H9 (cell line): ENCODE measurements at regions not wholly inside any gene's neighbourhood (a gene's known extent, or its start where the extent isn't known, plus 50 kb on each side); places are given as distances from the start of the nearest gene placed in this dataset.

Experiments used
- DNase-seq: peaks from one replicate; pipeline ENCODE4 v3.0.0-alpha.2; 2017
- H2AFZ ChIP-seq: one replicate; pipeline ENCODE4 v1.6.1; 2013; ENCODE audit warnings: mild to moderate bottlenecking, low read length, control low read depth, moderate library complexity
- H2AK5ac ChIP-seq: 2 replicates; pipeline ENCODE4 v1.6.1; 2013; ENCODE audit warnings: low read length, control low read depth, mixed read lengths; ENCODE audit not compliant: insufficient read length
- H2BK120ac ChIP-seq: one replicate; pipeline ENCODE4 v1.6.1; 2013; ENCODE audit warnings: low read depth, mild to moderate bottlenecking, low read length, control low read depth, inconsistent platforms; ENCODE audit not compliant: poor library complexity, severe bottlenecking
- H2BK12ac ChIP-seq: 2 replicates; pipeline ENCODE4 v1.6.1; 2013; ENCODE audit warnings: low read length, control low read depth, mixed read lengths, low read depth; ENCODE audit not compliant: insufficient read length
- H2BK15ac ChIP-seq: 2 replicates; pipeline ENCODE4 v1.6.1; 2013; ENCODE audit warnings: low read depth, low read length, control low read depth
- H2BK20ac ChIP-seq: one replicate; pipeline ENCODE4 v1.6.1; 2013; ENCODE audit warnings: low read depth, mild to moderate bottlenecking, low read length, control low read depth, inconsistent platforms; ENCODE audit not compliant: poor library complexity, severe bottlenecking
- H2BK5ac ChIP-seq: 2 replicates; pipeline ENCODE4 v1.6.1; 2013; ENCODE audit warnings: low read length, control low read depth, mixed read lengths; ENCODE audit not compliant: insufficient read length
- H3K14ac ChIP-seq: 2 replicates; pipeline ENCODE4 v1.6.1; 2013; ENCODE audit warnings: low read length, control low read depth; ENCODE audit not compliant: insufficient read depth
- H3K18ac ChIP-seq: 2 replicates; pipeline ENCODE4 v1.6.1; 2013; ENCODE audit warnings: low read depth, mild to moderate bottlenecking, mixed read lengths, low read length, control low read depth; ENCODE audit not compliant: insufficient read length
- H3K23ac ChIP-seq: 2 replicates; pipeline ENCODE4 v1.6.1; 2013; ENCODE audit warnings: low read length, control low read depth, mixed read lengths, low read depth; ENCODE audit not compliant: insufficient read length
- H3K23me2 ChIP-seq: 2 replicates; pipeline ENCODE4 v1.6.1; 2013; ENCODE audit warnings: low read depth, mild to moderate bottlenecking, mixed read lengths, low read length, control low read depth; ENCODE audit not compliant: insufficient read length, poor library complexity, severe bottlenecking
- H3K27ac ChIP-seq: 2 replicates; pipeline ENCODE4 v1.5.1; 2013; ENCODE audit warnings: low read length, control low read depth, mixed read lengths, low read depth; ENCODE audit not compliant: insufficient read length
- H3K27me3 ChIP-seq: 2 replicates; pipeline ENCODE4 v1.6.1; 2013; ENCODE audit warnings: low read length, control low read depth, inconsistent platforms; ENCODE audit not compliant: insufficient read depth
- H3K4ac ChIP-seq: 2 replicates; pipeline ENCODE4 v1.6.1; 2013; ENCODE audit warnings: low read depth, mild to moderate bottlenecking, control low read depth, inconsistent platforms, low read length, moderate library complexity
- H3K4me1 ChIP-seq: 2 replicates; pipeline ENCODE4 v1.6.1; 2013; ENCODE audit warnings: low read length, control low read depth, inconsistent platforms; ENCODE audit not compliant: insufficient read depth
- H3K4me2 ChIP-seq: 2 replicates; pipeline ENCODE4 v1.6.1; 2013; ENCODE audit warnings: low read length, control low read depth, mixed read lengths; ENCODE audit not compliant: insufficient read length, insufficient read depth
- H3K56ac ChIP-seq: 2 replicates; pipeline ENCODE4 v1.6.1; 2013; ENCODE audit warnings: low read depth, mild to moderate bottlenecking, mixed read lengths, low read length, control low read depth; ENCODE audit not compliant: insufficient read length
- H3K79me1 ChIP-seq: 2 replicates; pipeline ENCODE4 v1.6.1; 2013; ENCODE audit warnings: low read depth, mild to moderate bottlenecking, moderate library complexity, low read length, control low read depth, inconsistent platforms; ENCODE audit not compliant: insufficient read depth, poor library complexity, severe bottlenecking
- H3K79me2 ChIP-seq: 2 replicates; pipeline ENCODE4 v1.6.1; 2013; ENCODE audit warnings: low read length, control low read depth, inconsistent platforms; ENCODE audit not compliant: insufficient read depth
- H3K9ac ChIP-seq: 2 replicates; pipeline ENCODE4 v1.6.1; 2013; ENCODE audit warnings: low read length, control low read depth, mixed read lengths; ENCODE audit not compliant: insufficient read length; ENCODE audit errors: extremely low read depth
- H3K9me3 ChIP-seq: one replicate; pipeline ENCODE4 v1.6.1; 2013; ENCODE audit warnings: low read depth, low read length, inconsistent platforms; ENCODE audit not compliant: control insufficient read depth
- H3T11ph ChIP-seq: one replicate; pipeline ENCODE4 v1.6.1; 2013; ENCODE audit warnings: mild to moderate bottlenecking, low read length, control low read depth, inconsistent platforms
- H4K20me1 ChIP-seq: one replicate; pipeline ENCODE4 v1.6.1; 2013; ENCODE audit not compliant: control insufficient read depth, insufficient read length, insufficient read depth
- H4K5ac ChIP-seq: 2 replicates; pipeline ENCODE4 v1.6.1; 2013; ENCODE audit warnings: low read depth, mild to moderate bottlenecking, mixed read lengths, low read length, control low read depth; ENCODE audit not compliant: insufficient read length
- H4K8ac ChIP-seq: replicated peaks from 2 replicates; pipeline ENCODE4 v1.6.1; 2013; ENCODE audit warnings: low read length, control low read depth, mixed read lengths, low read depth; ENCODE audit not compliant: insufficient read length
- H4K91ac ChIP-seq: 2 replicates; pipeline ENCODE4 v1.6.1; 2013; ENCODE audit warnings: low read depth, mild to moderate bottlenecking, moderate library complexity, mixed read lengths, low read length, control low read depth; ENCODE audit not compliant: insufficient read length
- H3K27ac Mint-ChIP-seq, 3 experiments: 2 replicates in 2 of 3; 3 replicates in 1 of 3; pipeline ENCODE4 v1.8.0; 2020 to 2021; ENCODE audit warnings: mixed read lengths in 3 of 3, mild to moderate bottlenecking in 1 of 3, moderate library complexity in 1 of 3
- H3K27me3 Mint-ChIP-seq: 2 replicates; pipeline ENCODE4 v1.8.0; 2021; ENCODE audit warnings: low read depth, mild to moderate bottlenecking, moderate library complexity, mixed read lengths
- H3K36me3 Mint-ChIP-seq, 3 experiments: 2 replicates in 2 of 3; 3 replicates in 1 of 3; pipeline ENCODE4 v1.8.0; 2020 to 2021; ENCODE audit warnings: low read depth in 3 of 3, mixed read lengths in 3 of 3; ENCODE audit not compliant: insufficient read depth in 1 of 3
- H3K4me1 Mint-ChIP-seq, 2 experiments: 2 replicates each; pipeline ENCODE4 v1.8.0; 2020; ENCODE audit warnings: mixed read lengths in 2 of 2
- H3K4me3 Mint-ChIP-seq, 2 experiments: 2 replicates in 1 of 2; 3 replicates in 1 of 2; pipeline ENCODE4 v1.8.0; 2020 to 2021; ENCODE audit warnings: mild to moderate bottlenecking in 2 of 2, mixed read lengths in 2 of 2, moderate library complexity in 1 of 2
- H3K9me3 Mint-ChIP-seq, 2 experiments: 2 replicates in 1 of 2; 3 replicates in 1 of 2; pipeline ENCODE4 v1.8.0; 2020; ENCODE audit warnings: mild to moderate bottlenecking in 2 of 2, mixed read lengths in 2 of 2, moderate library complexity in 1 of 2
- CTCF ChIP-seq: fragments of 200-600 bp; sonication (generic); conservative IDR thresholded peaks from 3 replicates; pipeline ENCODE4 v1.8.0; 2021; ENCODE audit warnings: antibody characterized with exemption, mild to moderate bottlenecking
- WGBS: extraction: QIAGEN DNeasy Blood & Tissue Kit; methylation state at CpG from one replicate; pipeline ENCODE4 v1.1.7; 2013; ENCODE audit warnings: missing lambda C conversion rate, low lambda C conversion rate, mixed read lengths; ENCODE audit not compliant: insufficient read length; ENCODE audit errors: extremely low coverage; 5-methylcytosine and 5-hydroxymethylcytosine counted together

DNA sequence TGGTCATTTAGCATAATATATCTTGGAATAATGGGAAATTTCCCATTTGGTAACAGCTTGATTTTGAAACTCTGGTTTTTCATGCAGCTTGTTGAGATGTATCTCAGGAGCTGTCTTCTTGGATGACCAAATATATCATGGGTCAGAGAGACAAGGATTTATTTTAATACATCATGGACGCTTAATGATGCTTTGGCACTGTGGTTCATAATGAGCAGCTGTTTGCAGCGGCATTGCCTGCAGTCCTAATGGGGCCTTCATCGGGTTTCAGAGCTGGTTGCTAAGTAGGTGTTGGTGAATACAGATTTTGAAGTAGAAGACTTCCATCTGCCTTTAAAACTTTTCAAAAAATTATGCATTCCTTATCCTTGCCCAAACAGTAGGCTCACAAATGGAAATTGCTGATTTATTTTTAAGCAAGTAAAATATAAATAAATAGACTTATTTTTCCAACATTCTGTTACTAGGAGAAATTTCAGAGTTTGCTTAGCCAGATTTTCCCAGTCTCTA lies 389.5 kb upstream of the FAT3 start:
- H3K27me3 Mint-ChIP-seq, result no peaks in the 10 kb centered on the region
- Histone ChIP-seq H3K18ac (no peak overlapping the region), H3K4ac (no peak overlapping the region), H3K4me2 (no peak overlapping the region), H2AK5ac (no peak overlapping the region), H3K79me1 (no peaks in the 10 kb centered on the region), H3K4me1 (no peaks in the 10 kb centered on the region), H3K56ac (no peak overlapping the region), H3K9ac (no peak overlapping the region), H2BK15ac (no peak overlapping the region), H2AFZ (no peak overlapping the region), H4K91ac (no peak overlapping the region), H2BK12ac (no peak overlapping the region), H3K14ac (no peak overlapping the region), H3T11ph (no peak overlapping the region), H3K23me2 (no peaks in the 10 kb centered on the region), H4K5ac (no peak overlapping the region), H4K20me1 (no peaks in the 10 kb centered on the region), H2BK5ac (no peak overlapping the region), H3K79me2 (no peaks in the 10 kb centered on the region), H3K27me3 (no peaks in the 10 kb centered on the region), H3K9me3 (no peaks in the 10 kb centered on the region), H3K23ac (no peak overlapping the region), H2BK120ac (no peak overlapping the region), H3K27ac (no peak overlapping the region), H2BK20ac (no peak overlapping the region), H4K8ac (no peak overlapping the region)
- peaks cover 8 to 10% of the 10 kb centered on the region in 2 experiments; a peak in 3 of 5 replicates for H3K9me3 Mint-ChIP-seq
- TF ChIP-seq CTCF, result no peak
- H3K36me3 Mint-ChIP-seq, result peaks cover 3 to 4% (median 4%) of the 10 kb centered on the region in 3 experiments; a peak in 3 of 7 replicates
- no peaks in the 10 kb centered on the region for H3K4me1 Mint-ChIP-seq
- WGBS, result no CpG with 5 or more reads among the region's 3 CpGs
- no peak overlapping the region for H3K27ac Mint-ChIP-seq
- no peak overlapping the region for H3K4me3 Mint-ChIP-seq
- DNase-seq, result no peak
